ENCODE measurements at regions not wholly inside any gene's neighbourhood (a gene's known extent, or its start where the extent isn't known, plus 50 kb on each side); places are given as distances from the start of the nearest gene placed in this dataset.

DNA sequence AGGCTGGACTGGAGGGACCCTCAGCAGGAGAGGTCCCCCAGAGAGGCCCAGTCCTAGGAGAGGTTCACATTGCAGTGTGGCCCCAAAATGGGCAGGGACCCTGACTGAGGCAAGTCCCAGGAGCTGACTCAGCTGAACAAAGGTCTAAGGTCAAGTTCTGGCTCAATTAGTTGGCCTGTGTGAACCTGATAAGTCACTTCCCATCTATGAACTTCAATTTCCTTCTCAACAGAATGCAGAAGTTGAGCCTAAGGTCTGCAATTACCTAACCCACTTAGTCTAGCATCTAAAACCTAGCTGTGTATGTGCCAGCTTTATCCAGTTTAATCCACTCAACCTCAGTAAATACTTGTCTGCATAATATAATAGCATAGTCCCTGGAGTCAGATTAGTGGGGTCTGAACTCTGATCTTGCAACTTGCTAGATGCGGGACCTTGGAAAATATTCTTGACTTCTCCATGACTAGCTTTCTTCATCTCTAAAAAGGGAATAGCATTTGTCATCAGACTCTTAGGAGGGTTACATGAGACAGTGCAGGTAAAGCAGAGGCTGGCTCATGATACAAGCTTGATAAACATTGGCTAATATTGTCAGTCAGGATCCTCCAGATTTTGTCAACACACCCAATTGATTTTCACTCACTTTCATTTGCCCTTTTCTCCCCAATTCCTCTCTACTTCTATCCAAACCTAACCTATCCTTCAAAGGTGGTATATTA, 465.5 kb downstream of the INSC start:
- no peak for DNase-seq (ENCODE audit: low read depth in 2 of 2)

DNA sequence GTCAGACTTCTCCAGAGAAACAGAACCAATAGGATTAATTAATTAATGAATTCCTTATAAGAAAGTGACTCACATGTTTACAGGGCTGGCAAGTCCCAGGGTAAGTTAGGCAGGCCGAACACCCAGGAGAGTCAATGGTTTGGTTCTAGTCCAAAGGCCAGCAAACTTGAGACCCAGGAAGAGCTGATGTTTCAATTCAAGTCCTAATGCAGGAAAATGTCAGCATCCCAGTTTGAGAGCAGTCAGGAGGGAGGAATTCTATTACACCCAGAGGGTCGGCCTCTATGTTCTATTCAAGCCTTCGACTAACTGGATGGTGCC, 466.0 kb downstream of the INSC start:
- no peak for DNase-seq (ENCODE audit: low read depth in 2 of 2)

DNA sequence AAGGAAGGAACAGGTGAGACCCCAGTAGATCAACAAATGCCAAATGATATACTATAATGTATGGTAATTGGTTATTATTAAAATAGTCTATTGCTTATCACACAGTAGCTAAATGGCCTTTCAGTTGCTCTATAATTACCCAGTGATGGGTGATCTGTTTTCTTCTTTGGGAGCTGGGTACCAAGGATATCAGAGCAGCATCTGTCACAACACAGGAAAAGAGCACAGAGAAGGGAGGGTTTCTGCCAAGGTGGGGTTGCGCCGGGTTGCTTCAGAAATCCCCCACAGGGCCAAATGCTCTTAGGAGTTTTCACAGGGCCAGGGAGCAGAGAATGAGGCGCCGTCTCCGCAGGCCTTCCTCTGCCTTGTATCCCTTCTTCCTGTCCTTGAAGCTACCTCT, 469.4 kb downstream of the INSC start:
- DNase-seq (ENCODE audit: low read depth in 2 of 2) = no peak

DNA sequence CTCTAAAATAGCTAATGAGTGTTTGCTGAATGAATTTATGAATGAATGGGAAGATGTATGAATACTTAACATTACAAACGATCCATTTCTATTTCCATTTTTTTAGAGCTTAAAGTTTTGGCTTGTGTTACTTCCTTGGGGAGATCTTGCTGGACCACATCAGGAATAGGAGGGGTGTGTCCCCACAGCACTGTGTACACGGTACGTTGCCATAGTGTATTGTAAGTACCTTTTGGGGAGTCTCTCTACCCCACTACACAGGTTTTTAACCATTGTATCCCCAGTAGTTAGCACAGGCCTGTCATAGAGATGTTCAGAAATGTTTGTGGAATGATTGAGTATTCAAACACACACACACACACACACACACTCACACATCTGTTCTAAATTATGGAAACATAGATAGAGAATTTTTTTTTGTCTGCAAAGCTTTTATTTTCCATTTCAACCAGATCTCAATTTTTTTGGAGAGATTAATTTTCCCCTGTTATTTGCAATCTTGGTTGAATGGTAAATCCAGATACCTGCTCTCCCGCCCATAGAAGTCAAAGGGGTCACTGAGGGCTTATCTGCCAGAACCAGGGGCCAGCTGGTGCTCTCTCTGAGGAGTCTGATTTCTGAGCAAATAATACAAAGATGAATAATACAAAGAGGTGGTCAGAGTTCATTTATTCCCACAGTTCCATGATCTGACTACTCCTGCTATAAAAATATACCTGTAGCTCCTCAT, 471.0 kb downstream of the INSC start:
- no peak for DNase-seq (ENCODE audit: low read depth in 2 of 2)

DNA sequence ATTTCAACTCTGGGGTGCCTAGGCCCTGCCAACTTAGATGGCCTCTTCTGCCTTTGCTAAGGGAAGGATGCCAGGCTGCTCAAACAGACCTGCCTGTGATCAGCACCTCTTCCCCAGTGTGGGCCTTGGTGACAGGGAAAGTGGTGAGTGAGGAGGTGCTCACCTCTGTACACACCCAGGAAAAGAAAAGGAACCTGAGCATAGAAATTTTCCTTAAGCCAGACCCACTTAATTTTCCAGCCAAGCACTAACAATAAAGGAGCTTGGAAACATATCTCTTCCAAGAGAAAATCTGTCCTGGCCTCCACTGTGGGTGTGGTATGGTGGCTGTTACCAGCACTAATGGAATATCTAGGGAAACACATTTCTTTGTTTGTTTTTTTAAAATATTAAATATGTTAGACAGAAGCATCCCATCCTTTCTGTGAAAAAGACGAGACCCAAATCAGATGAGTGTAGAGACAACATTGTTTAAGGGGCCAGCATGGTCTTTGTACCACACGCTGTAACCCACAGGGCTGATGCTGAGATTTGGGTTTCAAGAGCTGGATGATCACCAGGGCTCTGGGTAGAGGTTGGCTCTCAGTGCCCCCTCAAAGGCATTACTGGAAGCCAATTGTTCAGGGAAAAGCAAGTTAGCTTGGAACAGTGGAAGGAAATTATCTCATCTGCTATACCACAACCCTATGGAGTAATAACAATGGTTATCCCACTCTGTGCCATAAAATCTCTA, 472.2 kb downstream of the INSC start:
- no peak for DNase-seq (ENCODE audit: low read depth in 2 of 2)

DNA sequence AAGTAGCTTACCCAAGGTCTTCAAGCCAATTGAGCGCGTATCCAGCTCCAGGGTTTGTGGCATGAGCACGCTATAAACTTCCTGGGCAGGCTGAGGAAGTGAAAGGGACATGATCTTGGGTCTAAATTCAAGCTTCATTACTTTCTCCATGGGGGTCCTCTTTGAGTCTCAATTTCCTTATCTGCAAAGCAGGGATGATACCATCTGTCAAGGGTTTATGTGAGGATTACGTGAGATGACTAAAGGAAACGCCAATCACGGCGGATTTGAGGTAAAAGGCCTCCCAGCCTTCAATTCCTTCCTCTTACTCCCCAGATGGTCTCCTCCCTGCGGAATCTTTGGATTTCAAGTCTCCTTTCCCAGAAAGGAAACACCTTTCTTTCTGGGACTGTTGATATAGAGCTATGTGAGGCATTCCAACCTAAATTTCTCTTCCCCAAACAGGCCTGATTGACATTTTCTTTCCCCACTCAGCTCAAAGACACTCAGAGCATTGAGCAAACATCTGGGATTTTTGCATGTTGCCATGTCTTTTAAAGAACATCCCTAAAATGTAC, 474.4 kb downstream of the INSC start:
- no peak for DNase-seq (ENCODE audit: low read depth in 2 of 2)

DNA sequence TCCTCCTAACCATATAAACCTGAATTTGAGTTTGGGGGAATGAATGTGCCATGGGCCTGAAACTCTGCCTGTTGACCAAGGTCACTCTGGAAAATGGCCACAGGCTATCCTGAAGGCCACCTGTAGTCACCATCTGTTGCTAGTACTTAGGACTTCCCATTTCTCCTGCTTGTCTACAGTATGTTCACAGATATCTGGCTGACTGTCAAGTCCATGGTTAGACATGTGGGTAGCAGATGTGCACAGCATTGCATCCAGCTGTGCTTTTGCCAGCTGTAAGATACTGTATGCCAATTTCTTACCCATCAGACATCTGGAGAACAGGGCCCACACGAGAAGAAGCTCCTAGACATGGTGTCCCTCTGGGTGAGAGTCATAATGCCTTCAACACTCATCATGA, 475.4 kb downstream of the INSC start:
- DNase-seq (ENCODE audit: low read depth in 2 of 2) = no peak

DNA sequence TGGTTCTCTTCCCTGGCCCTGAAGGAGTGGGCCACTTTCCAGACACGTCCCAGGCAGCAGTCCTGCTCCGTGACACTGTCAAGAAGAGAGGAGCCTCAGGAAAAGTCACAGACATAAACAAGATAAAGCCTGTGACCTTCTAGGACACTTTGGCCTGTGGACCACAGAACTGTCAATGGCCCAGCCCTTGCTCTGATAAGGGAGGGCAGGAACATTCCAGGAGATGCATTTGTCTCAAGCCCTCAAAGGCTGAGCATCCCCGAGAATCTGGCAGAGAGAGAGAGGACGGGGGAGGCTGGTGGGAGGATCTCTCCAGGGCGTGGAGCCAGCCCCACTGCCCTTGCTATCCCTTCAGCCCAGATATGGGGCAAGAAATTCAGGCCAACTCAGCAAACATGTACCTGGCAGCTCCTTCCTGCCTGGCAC, 476.4 kb downstream of the INSC start:
- no peak for DNase-seq (ENCODE audit: low read depth in 2 of 2)

DNA sequence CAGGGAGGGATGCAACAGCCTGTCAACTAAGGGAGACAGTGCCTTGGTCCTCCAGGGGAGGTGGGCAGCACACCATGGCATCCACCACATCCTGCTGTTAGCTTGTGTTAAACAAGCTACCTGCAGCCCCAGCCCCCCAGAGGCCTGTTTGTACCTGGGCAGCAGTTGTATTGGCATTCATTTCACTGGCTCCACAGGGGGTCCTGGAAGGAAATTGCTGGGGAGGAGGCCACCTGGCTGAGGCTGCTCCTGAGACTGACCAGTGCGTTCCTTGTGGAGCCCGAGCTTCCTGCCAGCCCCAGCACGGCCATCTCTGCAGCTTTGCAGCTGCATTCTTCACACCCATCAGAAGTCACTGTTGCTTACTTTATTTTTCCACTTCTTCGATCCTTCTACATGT, 479.9 kb downstream of the INSC start:
- DNase-seq (ENCODE audit: low read depth in 2 of 2) = no peak

DNA sequence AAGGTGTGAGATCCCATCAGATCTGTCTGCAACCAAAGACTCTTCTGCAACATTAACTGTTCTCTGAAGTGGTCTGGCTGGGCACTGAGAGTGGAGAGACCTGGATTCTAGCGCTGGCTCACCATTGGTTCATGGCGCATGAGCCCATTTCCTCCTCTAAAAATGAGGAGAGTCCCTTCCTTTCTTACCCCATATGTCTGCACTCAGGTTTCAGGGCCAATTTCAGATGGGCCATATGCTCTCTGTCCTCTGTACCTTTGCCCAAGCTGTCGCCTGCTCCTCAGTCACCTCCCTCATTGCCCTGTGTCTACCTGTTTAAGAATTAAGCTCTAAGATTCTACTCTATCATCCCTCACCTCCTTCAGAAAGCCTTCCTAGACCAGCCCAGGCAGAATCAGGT, 484.7 kb downstream of the INSC start:
- no peak for DNase-seq (ENCODE audit: low read depth in 2 of 2)

DNA sequence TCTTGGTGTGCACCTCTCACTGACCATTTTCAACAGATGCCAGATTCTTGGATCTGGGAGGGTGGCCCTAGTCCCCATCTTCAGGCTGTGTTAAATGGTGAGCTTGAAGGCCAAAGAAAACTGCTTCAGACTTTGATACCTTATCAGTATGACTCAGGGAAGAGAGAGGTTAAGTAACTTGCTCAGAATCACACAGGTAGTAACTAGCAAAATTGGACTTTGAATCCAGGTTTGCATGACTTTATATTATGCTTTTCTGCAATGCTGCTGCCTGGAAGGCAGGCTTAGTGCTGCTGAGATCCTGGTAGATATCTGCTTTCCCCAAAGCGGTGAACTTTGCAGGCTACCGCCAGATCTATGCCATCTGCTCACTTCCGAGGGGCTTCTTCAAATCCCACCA, 487.3 kb downstream of the INSC start:
- no peak for DNase-seq (ENCODE audit: low read depth in 2 of 2)

DNA sequence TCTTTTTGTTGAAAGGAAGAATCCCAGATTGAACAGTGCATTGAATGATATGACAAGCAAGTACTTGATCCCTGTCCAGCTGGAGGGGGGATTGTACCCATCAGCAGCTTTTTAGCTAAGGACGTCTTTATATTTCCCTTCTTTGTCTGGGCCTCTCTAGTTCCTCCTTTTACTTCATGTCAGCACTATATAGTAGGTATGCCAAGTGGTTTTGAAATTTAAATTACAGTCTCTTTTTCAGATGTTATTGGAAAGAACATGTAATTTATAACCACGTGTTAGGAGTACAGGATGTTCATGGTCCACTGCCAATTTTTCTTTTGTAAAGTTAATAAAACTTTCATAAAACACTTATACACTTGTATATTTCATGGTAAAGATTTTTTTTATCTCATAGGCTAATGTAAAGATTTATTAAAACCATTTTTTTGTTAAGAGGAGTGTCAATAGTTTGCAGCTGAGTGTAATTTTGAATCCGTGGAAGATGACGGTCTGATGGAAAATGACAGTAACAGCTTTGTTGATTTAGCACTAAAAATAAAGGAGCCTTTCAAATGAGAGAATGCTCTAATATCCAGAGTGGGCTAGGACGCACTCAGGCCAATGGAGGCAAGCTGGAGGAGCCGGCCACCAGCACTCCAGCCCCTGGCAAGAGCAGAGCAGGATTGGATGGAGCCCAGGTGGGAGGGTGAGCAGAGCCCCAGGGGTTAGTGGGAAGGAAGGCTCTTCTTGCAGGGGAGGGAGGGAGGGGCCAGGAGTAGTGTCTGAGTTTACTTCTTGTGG, 488.3 kb downstream of the INSC start:
- no peak for DNase-seq (ENCODE audit: low read depth in 2 of 2)

DNA sequence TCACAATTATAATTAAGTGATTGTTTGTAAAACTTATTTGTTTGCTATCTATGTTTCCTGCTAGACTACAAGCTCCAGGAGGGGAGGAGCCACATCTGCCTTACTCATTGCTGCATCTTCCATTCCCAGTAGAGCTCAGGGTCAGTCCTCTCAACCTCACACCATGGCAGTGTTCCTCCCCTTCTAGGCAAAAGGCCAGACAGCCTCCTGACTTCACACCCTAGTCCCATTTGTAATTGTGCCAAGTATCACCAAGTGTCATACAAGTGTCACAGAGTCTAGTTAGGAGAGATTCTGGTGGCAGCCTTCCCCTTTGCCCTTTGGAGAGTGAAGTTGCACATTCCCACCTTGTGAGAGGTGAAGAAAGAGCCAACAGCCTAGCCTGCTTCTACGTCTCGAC, 490.4 kb downstream of the INSC start:
- no peak for DNase-seq (ENCODE audit: low read depth in 2 of 2)

DNA sequence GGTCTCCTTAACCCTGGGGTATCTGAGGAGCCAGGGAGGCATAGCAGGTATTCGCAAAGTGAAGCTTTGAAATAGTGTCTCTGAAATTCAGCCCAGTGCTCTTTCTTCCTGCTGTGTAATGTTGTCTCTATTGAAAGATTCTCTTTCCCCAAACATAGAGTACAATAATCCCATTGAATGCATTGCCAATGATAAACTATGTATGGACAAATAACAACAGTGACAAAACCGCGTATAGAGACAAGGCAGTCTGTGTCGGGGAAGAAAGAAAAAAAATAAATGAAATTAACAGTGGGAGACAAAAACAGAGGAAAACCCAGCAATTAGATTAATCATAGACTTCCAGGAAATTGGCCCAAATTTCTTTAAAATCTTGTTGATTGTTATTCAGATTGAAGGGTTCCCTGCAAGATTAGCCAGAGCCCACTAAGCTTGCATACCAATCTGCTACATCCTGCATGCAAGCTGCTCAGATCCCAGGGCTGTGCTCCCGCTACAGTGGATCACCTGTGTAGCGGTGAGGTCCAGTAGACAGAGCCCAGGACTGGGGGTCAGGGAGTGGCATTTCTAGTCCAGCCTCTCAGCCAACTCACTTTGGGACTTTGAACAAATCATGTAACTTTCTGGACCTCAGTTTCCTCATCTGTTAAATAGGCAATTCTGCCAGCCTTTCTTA, 492.8 kb downstream of the INSC start:
- DNase-seq (ENCODE audit: low read depth in 2 of 2) = no peak

DNA sequence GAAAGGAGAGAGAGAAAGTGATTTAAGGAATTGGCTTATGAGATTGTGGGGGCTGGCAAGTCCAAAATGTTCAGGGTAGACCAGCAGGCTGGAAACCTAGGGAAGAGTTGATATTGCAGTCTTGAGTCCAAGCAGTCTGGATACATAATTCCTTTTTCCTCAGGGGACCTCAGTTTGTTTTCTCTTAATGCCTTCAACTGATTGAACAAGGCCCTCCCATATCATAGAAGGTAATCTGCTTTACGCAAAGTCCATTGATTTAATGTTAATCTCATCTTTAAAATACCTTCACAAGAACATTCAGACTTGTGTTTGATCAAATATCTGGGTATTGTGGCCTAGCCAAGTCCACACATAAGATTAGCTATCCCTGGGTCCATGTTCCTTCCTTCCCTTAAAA, 494.7 kb downstream of the INSC start:
- no peak for DNase-seq (ENCODE audit: low read depth in 2 of 2)

DNA sequence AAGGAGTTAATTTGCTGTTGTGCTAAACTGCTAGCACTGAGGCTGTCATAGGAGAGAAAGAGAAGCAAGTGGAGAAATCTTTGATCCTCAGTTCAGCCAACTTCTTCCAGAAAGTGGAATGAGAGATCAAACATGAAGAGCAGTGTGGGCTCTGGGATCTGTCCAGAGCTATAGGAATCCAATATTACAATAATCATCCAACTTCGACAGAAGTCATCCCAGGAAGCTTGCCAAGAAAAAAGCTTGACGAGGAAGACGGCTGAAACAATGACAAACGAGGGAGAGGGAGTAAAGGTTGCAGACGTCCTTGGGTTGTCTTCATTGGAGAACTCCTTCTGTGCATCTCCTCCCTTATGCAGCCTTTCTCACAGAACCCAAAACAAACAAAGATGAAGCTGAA, 496.2 kb downstream of the INSC start:
- DNase-seq (ENCODE audit: low read depth in 2 of 2) = no peak

DNA sequence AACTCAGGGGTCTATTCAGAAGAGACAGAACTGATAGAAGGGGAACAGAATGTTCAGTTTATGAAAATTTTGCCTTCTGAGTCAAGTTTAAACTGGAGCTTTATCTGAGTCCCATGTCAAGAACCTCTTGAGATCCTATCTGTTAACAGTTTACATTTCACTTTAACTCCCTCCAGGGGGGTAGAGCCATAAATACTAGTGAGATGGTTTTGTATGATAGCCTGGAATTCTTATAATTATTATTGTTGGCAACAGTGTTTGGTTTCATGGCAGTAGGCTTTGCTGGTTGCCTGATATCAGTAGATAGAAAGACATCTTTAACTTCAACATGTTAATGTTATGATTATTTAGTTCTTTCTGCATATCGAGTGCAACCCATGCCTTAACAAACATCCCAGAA, 498.5 kb downstream of the INSC start:
- no peak for DNase-seq (ENCODE audit: low read depth in 2 of 2)

DNA sequence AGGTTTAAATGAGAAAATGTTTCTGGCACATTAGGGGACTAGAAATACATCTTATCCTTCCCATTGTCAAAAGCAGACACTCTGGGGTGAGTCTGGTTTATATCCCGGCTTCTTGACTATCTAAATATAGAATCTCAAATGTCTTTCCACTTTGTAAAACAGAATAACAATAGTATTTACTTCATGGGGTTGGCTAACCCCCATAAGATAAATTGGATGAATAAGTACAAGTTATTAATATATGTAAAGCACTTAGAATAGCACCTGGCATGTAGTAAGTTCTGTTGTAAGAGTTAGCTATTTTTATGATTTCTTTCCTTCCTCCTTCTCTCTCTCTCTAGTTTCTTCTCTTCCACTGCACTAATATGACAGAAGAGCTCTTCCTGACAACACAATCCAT, 499.1 kb downstream of the INSC start:
- no peak for DNase-seq (ENCODE audit: low read depth in 2 of 2)

DNA sequence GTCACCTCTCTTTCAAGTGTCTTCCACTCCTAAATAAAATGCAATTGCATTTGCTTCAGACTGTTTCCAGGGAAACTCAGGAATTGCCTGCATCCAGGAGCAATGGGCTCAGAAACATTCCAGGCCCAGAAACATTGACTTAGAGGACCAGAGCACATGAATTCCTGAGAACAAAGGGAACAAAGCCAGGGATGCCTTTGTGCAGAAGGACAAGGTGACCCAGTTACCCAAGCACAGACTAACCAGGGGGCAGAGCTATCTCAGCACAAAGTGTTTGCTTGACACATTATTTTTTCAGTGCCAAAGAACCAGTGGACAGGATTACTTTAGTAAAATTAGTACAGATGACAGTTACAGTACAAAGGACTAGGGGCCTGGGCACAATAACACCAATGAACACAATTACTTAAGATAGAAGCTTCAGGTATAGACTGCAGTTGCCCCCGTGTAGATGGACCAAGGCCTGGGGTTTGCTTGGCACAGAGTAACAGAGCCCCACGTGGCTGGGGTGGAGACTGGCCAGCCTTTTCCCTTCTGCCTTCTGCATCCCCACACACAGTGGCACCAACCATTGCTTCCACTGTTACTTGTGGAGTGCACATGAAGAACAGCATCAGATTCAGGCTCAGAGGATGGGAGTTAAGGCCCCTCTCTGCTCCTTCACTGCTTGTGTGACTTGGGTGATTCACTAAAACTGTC, 500.8 kb downstream of the INSC start:
- no peak for DNase-seq (ENCODE audit: low read depth in 2 of 2)
